ENCODE measurements at regions not wholly inside any gene's neighbourhood (a gene's known extent, or its start where the extent isn't known, plus 50 kb on each side); places are given as distances from the start of the nearest gene placed in this dataset.
A peak's percentile ranks its signal among the peaks of the same experiment; 100 is the strongest.

GRCh38 chr2:219772103-219772635 is 144.7 kb downstream of the SLC4A3 start:
- peak; percentile 73 for DNase-seq

- no peak for DNase-seq
Measured at GRCh38 chr2:219772697-219773096, 145.3 kb downstream of the SLC4A3 start.

DNA sequence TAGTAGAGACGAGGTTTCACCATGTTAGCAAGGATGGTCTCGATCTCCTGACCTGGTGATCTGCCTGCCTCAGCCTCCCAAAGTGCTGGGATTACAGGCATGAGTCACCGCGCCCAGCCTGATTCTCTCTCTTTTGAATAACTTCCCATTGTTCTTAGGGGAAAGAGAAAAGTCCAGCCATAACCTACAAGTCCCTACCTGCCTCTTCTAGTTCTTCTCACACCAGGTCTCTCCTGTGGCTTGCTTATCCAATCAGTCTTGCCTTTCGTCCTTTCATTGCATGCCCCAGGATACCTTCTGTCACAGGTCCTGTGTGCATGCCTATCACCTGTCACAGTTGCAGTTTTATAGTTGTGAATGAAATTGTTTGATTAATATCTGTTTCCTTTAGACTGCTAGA is 148.1 kb downstream of the SLC4A3 start:
- DNase-seq = no peak

GRCh38 chr2:219777388-219777787 is 150.0 kb downstream of the SLC4A3 start:
- no peak for DNase-seq

- DNase-seq = no peak
Measured at GRCh38 chr2:219778189-219778588, 150.8 kb downstream of the SLC4A3 start.

GRCh38 chr2:219782737-219783348 is 155.4 kb downstream of the SLC4A3 start:
- DNase-seq = no peak

- no peak for DNase-seq
Measured at GRCh38 chr2:219783359-219783975, 156.0 kb downstream of the SLC4A3 start.

DNA sequence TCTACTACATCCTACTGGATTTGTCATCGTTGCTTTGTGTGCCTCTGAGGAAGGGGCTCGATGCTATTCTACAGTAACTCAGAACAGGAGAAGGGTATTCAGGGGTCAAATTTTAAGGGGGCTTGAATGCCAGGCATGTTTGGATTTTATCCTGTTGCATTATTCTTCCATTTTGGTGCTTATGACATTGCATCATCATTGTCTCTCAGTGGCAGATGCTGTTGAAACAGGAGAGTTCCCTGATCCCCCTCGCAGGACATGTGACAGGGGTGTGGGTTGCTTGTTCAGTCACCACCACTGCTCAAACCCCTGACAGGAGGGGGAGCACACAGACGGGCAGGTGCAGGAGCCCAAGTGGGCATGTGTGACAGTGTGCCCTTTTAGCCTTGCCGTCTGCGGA is 156.7 kb downstream of the SLC4A3 start:
- no peak for DNase-seq

- no peak for DNase-seq
Measured at GRCh38 chr2:219789476-219789875, 162.0 kb downstream of the SLC4A3 start.

- DNase-seq = no peak
Measured at GRCh38 chr2:219792446-219792845, 165.0 kb downstream of the SLC4A3 start.

- DNase-seq = no peak
Measured at GRCh38 chr2:219798430-219798829, 171.0 kb downstream of the SLC4A3 start.

DNA sequence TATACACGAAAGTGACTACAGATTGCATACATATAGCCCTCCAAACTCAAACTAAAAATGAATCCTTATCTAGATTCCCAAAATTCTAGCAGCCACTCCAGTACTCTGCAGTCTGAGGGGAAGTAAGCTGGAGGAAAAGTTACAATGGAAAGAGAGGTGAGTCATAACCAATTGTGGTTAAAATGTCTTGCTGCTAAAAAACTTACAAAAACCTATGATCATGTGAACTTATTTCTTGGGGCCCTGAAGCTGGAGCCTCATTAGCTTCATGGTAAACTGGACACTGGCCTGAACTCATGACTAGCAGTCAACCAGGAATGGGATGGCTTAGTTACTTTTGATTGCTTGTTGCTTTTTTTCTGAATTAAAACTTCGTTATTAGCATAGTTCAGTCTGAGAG is 175.9 kb downstream of the SLC4A3 start:
- no peak for DNase-seq

GRCh38 chr2:219810895-219811294 is 183.5 kb downstream of the SLC4A3 start:
- DNase-seq = no peak

DNA sequence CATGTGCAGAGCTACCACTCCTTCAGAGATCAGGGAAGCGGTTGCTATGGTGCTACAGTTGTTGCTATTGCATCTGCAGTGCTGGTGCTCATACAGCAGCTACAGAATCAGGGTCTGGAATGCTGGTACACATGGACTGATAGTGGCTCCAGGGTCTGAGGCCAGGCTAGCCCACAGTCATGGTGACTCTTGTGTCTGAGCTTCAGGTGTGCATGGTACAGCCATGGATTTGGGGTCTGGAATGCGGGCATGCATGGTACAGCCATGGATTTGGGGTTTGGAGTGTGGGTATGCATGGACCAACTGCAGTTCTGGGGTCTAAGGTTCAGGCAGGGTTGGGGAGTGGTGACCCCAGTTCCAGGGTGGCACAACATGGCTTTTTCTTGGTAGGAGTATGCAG is 185.2 kb downstream of the SLC4A3 start:
- DNase-seq = no peak

- no peak for DNase-seq
Measured at GRCh38 chr2:219820767-219821166, 193.3 kb downstream of the SLC4A3 start.

- DNase-seq = no peak
Measured at GRCh38 chr2:219823574-219823973, 196.1 kb downstream of the SLC4A3 start.

- no peak for DNase-seq
Measured at GRCh38 chr2:219824996-219825395, 197.6 kb downstream of the SLC4A3 start.

GRCh38 chr2:219828127-219828526 is 200.7 kb downstream of the SLC4A3 start:
- DNase-seq = no peak

GRCh38 chr2:219829667-219830352 is 202.4 kb downstream of the SLC4A3 start:
- peak; percentile 12 for DNase-seq

DNA sequence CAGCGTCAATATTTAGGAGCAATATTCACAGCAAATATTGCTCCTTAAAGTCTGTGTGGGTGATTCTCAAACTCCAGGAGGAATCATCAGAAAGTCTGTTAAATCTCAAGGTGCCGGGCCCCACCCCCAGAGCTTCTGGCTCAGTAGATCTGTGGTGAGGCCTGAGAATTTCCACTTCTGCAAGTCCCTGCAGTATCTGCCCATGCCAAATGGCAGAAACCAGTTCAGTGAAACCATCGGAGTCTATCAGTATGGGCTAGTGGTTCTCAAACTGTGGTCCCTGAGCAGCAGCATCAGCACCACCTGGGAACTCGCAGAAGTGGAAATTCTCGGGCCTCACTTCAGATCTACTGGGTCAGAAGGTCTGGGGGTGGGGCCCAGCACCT is 202.9 kb downstream of the SLC4A3 start:
- no peak for DNase-seq

- DNase-seq = no peak
Measured at GRCh38 chr2:219831957-219832356, 204.5 kb downstream of the SLC4A3 start.

DNA sequence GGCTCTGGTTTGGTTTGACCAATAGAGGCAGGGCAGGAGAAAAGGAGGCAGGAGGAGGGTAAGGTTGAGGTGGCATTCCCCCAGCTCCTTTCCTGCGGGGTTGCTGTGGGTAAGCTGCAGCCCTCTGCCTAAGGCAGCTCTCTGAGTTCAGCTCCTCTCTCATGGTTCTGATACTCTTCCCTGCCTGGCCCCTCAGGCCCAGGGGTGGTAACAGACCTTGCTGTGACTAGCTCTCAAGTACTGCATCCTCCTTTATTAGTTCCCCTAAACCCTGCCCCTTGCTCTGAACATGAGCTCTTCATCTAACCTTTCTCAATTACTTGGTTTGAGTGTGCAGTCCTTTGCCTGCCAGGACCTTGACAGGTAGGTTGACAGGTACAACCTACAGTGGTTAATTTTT is 205.5 kb downstream of the SLC4A3 start:
- no peak for DNase-seq

DNA sequence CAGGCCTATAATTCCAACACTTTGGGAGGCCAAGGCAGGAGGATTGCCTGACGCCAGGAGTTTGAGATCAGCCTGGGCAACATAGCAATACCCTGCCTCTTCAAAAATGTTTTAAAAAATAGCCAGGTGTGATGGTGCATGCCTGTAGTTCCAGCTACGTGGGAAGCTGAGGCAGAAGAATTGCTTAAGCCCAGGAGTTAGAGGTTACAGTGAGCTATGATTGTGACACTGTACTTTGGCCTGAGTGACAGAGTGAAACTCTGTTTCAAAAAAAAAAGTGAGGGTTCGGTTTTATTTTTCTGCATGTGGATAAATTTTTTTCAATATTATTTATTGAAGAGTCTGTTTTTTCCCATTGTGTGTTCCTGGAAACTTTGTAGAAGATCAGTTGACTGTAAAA is 208.1 kb downstream of the SLC4A3 start:
- no peak for DNase-seq

GRCh38 chr2:219836647-219837177 is 209.3 kb downstream of the SLC4A3 start:
- no peak for DNase-seq
